Esophagus squamous epithelium (tissue), 5 donors: ENCODE measurements at regions not wholly inside any gene's neighbourhood (a gene's known extent, or its start where the extent isn't known, plus 50 kb on each side); places are given as distances from the start of the nearest gene placed in this dataset.

Source experiments
- DNase-seq: peaks from one replicate; lab custom pipeline; 2025; lab: John Stamatoyannopoulos, UW
- H3K27ac ChIP-seq, 4 donors: fragments of 200-600 bp; sonication (generic); one replicate each; pipeline ENCODE4 v1.5.1; 2016 to 2019; ENCODE audit warnings: mild to moderate bottlenecking in 1 of 4
- H3K27me3 ChIP-seq, 4 donors: fragments of 200-600 bp; sonication (generic); 1 replicate in 3 of 4; 2 replicates in 1 of 4; pipeline versions ENCODE4 v1.5.1 to v1.6.0; 2017 to 2021; ENCODE audit warnings: antibody characterized with exemption in 1 of 4
- H3K36me3 ChIP-seq, 3 donors: fragments of 200-600 bp; sonication (generic); one replicate each; pipeline ENCODE4 v1.5.1; 2016 to 2019
- H3K4me1 ChIP-seq, 3 donors: fragments of 200-600 bp; sonication (generic); one replicate each; pipeline ENCODE4 v1.5.1; 2017 to 2019
- H3K4me3 ChIP-seq, 4 donors: fragments of 200-600 bp; sonication (generic); 1 replicate in 3 of 4; 2 replicates in 1 of 4; pipeline ENCODE4 v1.5.1; 2016 to 2019; ENCODE audit warnings: mild to moderate bottlenecking in 2 of 4, moderate library complexity in 1 of 4
- H3K9me3 ChIP-seq, 3 donors: fragments of 200-600 bp; sonication (generic); one replicate each; pipeline ENCODE4 v1.5.1; 2016 to 2019
- CTCF ChIP-seq, 6 experiments: fragments of 450-650 bp in 4 of 6; fragments of 200-600 bp in 2 of 6; sonication (generic) in 2 of 6; IDR thresholded peaks; one replicate each; pipeline ENCODE4 v1.5.1; 2016 to 2019; ENCODE audit warnings: antibody characterized with exemption in 6 of 6, mild to moderate bottlenecking in 4 of 6, moderate library complexity in 4 of 6
- POLR2A ChIP-seq, 4 donors: fragments of 450-650 bp; IDR thresholded peaks; one replicate each; pipeline ENCODE4 v1.6.1; 2017; ENCODE audit warnings: antibody characterized with exemption in 4 of 4, mild to moderate bottlenecking in 4 of 4, moderate library complexity in 3 of 4
- WGBS, 2 donors: methylation state at CpG; one replicate each; pipeline ENCODE4 v1.1.5; 2018; 5-methylcytosine and 5-hydroxymethylcytosine counted together
- intact Hi-C: fragments of 100-400 bp; cut with DNase I; formaldehyde crosslinking; loops from one replicate; pipeline ENCODE4 v1.15.0; 2022
- donor health status: DM: yes; HTN: yes; CAD: no.

- Histone ChIP-seq H3K27ac (no peak overlapping the region), H3K4me3 (no peak overlapping the region), H3K36me3 (no peaks in the 10 kb centered on the region), H3K4me1 (peaks cover 0 to 14% (median 0%) of the 10 kb centered on the region in 3 donors), H3K9me3 (no peaks in the 10 kb centered on the region), H3K27me3 (no peaks in the 10 kb centered on the region)
- no peak for TF ChIP-seq POLR2A (IDR thresholded peaks at IDR 0.05)
- TF ChIP-seq CTCF (IDR thresholded peaks at IDR 0.05), result no peak
- no peak for DNase-seq
- intact Hi-C loops, result no loop called here
These were observed 302.2 kb upstream of the DEPDC1 start for GRCh38 chr1:68799096-68799495.

GRCh38 chr1:68800182-68800581 lies 303.3 kb upstream of the DEPDC1 start:
- intact Hi-C loops, result no loop called here
- WGBS, 2 donors, result 57 to 72% methylated on average over 1 of the region's 1 CpG
- no peak for TF ChIP-seq POLR2A (IDR thresholded peaks at IDR 0.05)
- no peak for TF ChIP-seq CTCF (IDR thresholded peaks at IDR 0.05)

GRCh38 chr1:68801440-68801839 lies 304.6 kb upstream of the DEPDC1 start:
- Histone ChIP-seq H3K27ac (no peak overlapping the region), H3K27me3 (no peaks in the 10 kb centered on the region), H3K4me1 (peaks cover 0 to 14% (median 0%) of the 10 kb centered on the region in 3 donors), H3K36me3 (no peaks in the 10 kb centered on the region), H3K4me3 (no peak overlapping the region), H3K9me3 (no peaks in the 10 kb centered on the region)
- intact Hi-C loops, result no loop called here
- TF ChIP-seq CTCF (IDR thresholded peaks at IDR 0.05), result no peak
- no peak for TF ChIP-seq POLR2A (IDR thresholded peaks at IDR 0.05)
- 62 to 72% methylated on average over 4 to 5 of the region's 5 CpGs for WGBS, 2 donors
- DNase-seq, result no peak

More at GRCh38 chr1:68800182-68800581, 303.3 kb upstream of the DEPDC1 start:
- Histone ChIP-seq H3K9me3 (no peaks in the 10 kb centered on the region), H3K27ac (no peak overlapping the region), H3K4me3 (no peak overlapping the region), H3K4me1 (peaks cover 0 to 14% (median 0%) of the 10 kb centered on the region in 3 donors), H3K27me3 (no peaks in the 10 kb centered on the region), H3K36me3 (no peaks in the 10 kb centered on the region)
- no peak for DNase-seq

GRCh38 chr1:68805097-68805641 lies 308.3 kb upstream of the DEPDC1 start:
- no peak for TF ChIP-seq CTCF (IDR thresholded peaks at IDR 0.05)
- TF ChIP-seq POLR2A (IDR thresholded peaks at IDR 0.05), result no peak
- H3K9me3 ChIP-seq, result no peaks in the 10 kb centered on the region
- no peaks in the 10 kb centered on the region for H3K4me1 ChIP-seq
- no peaks in the 10 kb centered on the region for H3K27me3 ChIP-seq
- intact Hi-C loops, result no loop called here
- DNase-seq, result no peak
- WGBS, 2 donors, result 81 to 85% methylated on average over 2 of the region's 2 CpGs
- H3K36me3 ChIP-seq, result no peaks in the 10 kb centered on the region
- H3K4me3 ChIP-seq, result no peak overlapping the region
- H3K27ac ChIP-seq, result no peak overlapping the region

GRCh38 chr1:68808351-68808750 lies 311.5 kb upstream of the DEPDC1 start:
- intact Hi-C loops, result no loop called here
- peaks cover 0 to 24% (median 6%) of the 10 kb centered on the region in 3 donors for H3K4me1 ChIP-seq
- TF ChIP-seq CTCF (IDR thresholded peaks at IDR 0.05), result no peak
- TF ChIP-seq POLR2A (IDR thresholded peaks at IDR 0.05), result no peak
- H3K4me3 ChIP-seq, result no peak overlapping the region
- WGBS, 2 donors, result 63% methylated on average over 1 of the region's 1 CpG; no CpG with 5 or more reads in 1 of the 2 donors
- no peaks in the 10 kb centered on the region for H3K9me3 ChIP-seq
- no peaks in the 10 kb centered on the region for H3K27me3 ChIP-seq
- no peaks in the 10 kb centered on the region for H3K36me3 ChIP-seq
- no peak for DNase-seq
- no peak overlapping the region for H3K27ac ChIP-seq
